HCT116 (cell line): ENCODE measurements at regions not wholly inside any gene's neighbourhood (a gene's known extent, or its start where the extent isn't known, plus 50 kb on each side); places are given as distances from the start of the nearest gene placed in this dataset.

Source experiments
- ATAC-seq: fragments of 200-7000 bp; cut with Tn5 transposase; 2 replicates; pipeline ENCODE4 v1.9.1; 2020; ENCODE audit warnings: mild to moderate bottlenecking, moderate library complexity
- BruUV-seq: library from RNA; stranded (reverse); fragments of 400-500 nt; replicated peaks from 2 replicates; lab custom pipeline; 2021; lab: Mats Ljungman, UMichigan
- CTCF ChIA-PET: fragments of 300-600 bp; sonication (Branson Sonifier 250); formaldehyde crosslinking; loops from one replicate; lab custom pipeline; 2021; ENCODE audit warnings: antibody characterized with exemption; lab: Charles Lee
- POLR2A ChIA-PET: fragments of 300-600, 350-600 bp; sonication (Branson Sonifier 250); formaldehyde crosslinking; loops from one replicate; lab custom pipeline; 2021; ENCODE audit warnings: antibody characterized with exemption; lab: Charles Lee
- RAD21 ChIA-PET, 2 experiments: fragments of 300-600 bp; sonication (Branson Sonifier 250); formaldehyde crosslinking; loops; one replicate each; lab custom pipeline; 2023; ENCODE audit warnings: low total read pairs in 2 of 2; ENCODE audit not compliant: uncharacterized antibody in 2 of 2, unreplicated experiment in 2 of 2, low non-redundant PET in 1 of 2; lab: Charles Lee
- DNase-seq: peaks from one replicate; pipeline ENCODE4 v3.0.0-alpha.2; 2010; ENCODE audit warnings: low read depth, low spot score
- H2AFZ ChIP-seq: fragments of 200-600 bp; shearing (Covaris generic), sonication (generic); 2 replicates; pipeline ENCODE4 v1.6.1; 2017; ENCODE audit warnings: low read depth, mixed run types, mixed read lengths, antibody characterized with exemption, low read length; ENCODE audit not compliant: poor library complexity, severe bottlenecking
- H3K27ac ChIP-seq: 2 replicates; pipeline ENCODE4 v1.5.1; 2012; ENCODE audit warnings: low read depth, low read length
- H3K27me3 ChIP-seq: fragments of 200-600 bp; sonication (generic); 2 replicates; pipeline ENCODE4 v1.6.1; 2016; ENCODE audit warnings: mixed run types, low read length, mixed read lengths; ENCODE audit not compliant: insufficient read depth
- H3K36me3 ChIP-seq, 2 experiments: fragments of 200-500 bp in 1 of 2; fragments of 200-600 bp in 1 of 2; sonication (Bioruptor generic) in 1 of 2; sonication (generic) in 1 of 2; 2 replicates each; pipeline versions ENCODE4 v1.5.1 to v1.6.1; 2014 to 2016; ENCODE audit warnings: low read length in 2 of 2, inconsistent platforms in 1 of 2, mixed read lengths in 1 of 2, mixed run types in 1 of 2; ENCODE audit not compliant: insufficient read depth in 2 of 2, control insufficient read depth in 1 of 2
- H3K4me1 ChIP-seq, 2 experiments: fragments of 200-600 bp in 1 of 2; sonication (generic) in 1 of 2; 2 replicates each; pipeline versions ENCODE4 v1.5.1 to v1.6.1; 2012 to 2017; ENCODE audit warnings: low read length in 2 of 2, inconsistent platforms in 1 of 2, mild to moderate bottlenecking in 1 of 2, mixed read lengths in 1 of 2, mixed run types in 1 of 2, moderate library complexity in 1 of 2; ENCODE audit not compliant: insufficient read depth in 2 of 2, control insufficient read depth in 1 of 2
- H3K4me2 ChIP-seq: fragments of 200-600 bp; sonication (generic); 2 replicates; pipeline ENCODE4 v1.6.1; 2017; ENCODE audit warnings: mixed run types, low read length, mixed read lengths
- H3K4me3 ChIP-seq, 2 experiments: fragments of 200-600 bp in 1 of 2; sonication (generic) in 1 of 2; replicated peaks in 1 of 2; 2 replicates each; pipeline ENCODE4 v1.5.1; 2011 to 2016; ENCODE audit warnings: low read length in 2 of 2, control low read depth in 1 of 2, low read depth in 1 of 2, mild to moderate bottlenecking in 1 of 2, mixed read lengths in 1 of 2, mixed run types in 1 of 2
- H3K79me2 ChIP-seq: fragments of 200-600 bp; sonication (generic); 2 replicates; pipeline ENCODE4 v1.6.1; 2017; ENCODE audit warnings: mild to moderate bottlenecking, mixed run types, low read length, moderate library complexity, mixed read lengths; ENCODE audit not compliant: insufficient read depth
- H3K9ac ChIP-seq: fragments of 200-600 bp; sonication (generic); 2 replicates; pipeline ENCODE4 v1.6.1; 2016; ENCODE audit warnings: low read length, mixed read lengths
- H3K9me2 ChIP-seq: fragments of 200-600 bp; sonication (generic), shearing (Covaris generic); 2 replicates; pipeline ENCODE4 v1.6.1; 2017; ENCODE audit warnings: mixed run types, mild to moderate bottlenecking, moderate library complexity; ENCODE audit not compliant: insufficient read depth
- H3K9me3 ChIP-seq, 2 experiments: fragments of 200-500 bp in 1 of 2; fragments of 200-600 bp in 1 of 2; sonication (Bioruptor generic) in 1 of 2; sonication (generic) in 1 of 2; 2 replicates each; pipeline ENCODE4 v1.6.1; 2014 to 2017; ENCODE audit warnings: low read length in 2 of 2, mixed read lengths in 2 of 2, inconsistent platforms in 1 of 2, low read depth in 1 of 2, mild to moderate bottlenecking in 1 of 2, mixed run types in 1 of 2, moderate library complexity in 1 of 2; ENCODE audit not compliant: control insufficient read depth in 1 of 2, insufficient read depth in 1 of 2
- H4K20me1 ChIP-seq: fragments of 200-600 bp; sonication (generic), shearing (Covaris generic); 2 replicates; pipeline ENCODE4 v1.6.1; 2017; ENCODE audit warnings: mixed run types, mild to moderate bottlenecking, moderate library complexity; ENCODE audit not compliant: insufficient read depth
- ATF3 ChIP-seq: IDR thresholded peaks from 2 replicates; pipeline ENCODE4 v1.6.1; 2012
- CBX3 ChIP-seq: IDR thresholded peaks from 2 replicates; pipeline ENCODE4 v1.6.1; 2012; ENCODE audit warnings: low read depth
- CEBPB ChIP-seq: IDR thresholded peaks from 2 replicates; pipeline ENCODE4 v1.6.1; 2012; ENCODE audit warnings: low read depth
- CTCF ChIP-seq, 3 experiments: fragments of 200-600 bp in 1 of 3; sonication (generic) in 1 of 3; IDR thresholded peaks in 2 of 3; conservative IDR thresholded peaks in 1 of 3; 2 replicates each; pipeline ENCODE4 v1.5.1; 2012 to 2017; ENCODE audit warnings: low read depth in 2 of 3, low read length in 2 of 3, antibody characterized with exemption in 1 of 3, borderline replicate concordance in 1 of 3, control low read depth in 1 of 3, mild to moderate bottlenecking in 1 of 3, mixed read lengths in 1 of 3, mixed run types in 1 of 3, moderate library complexity in 1 of 3; ENCODE audit not compliant: insufficient read depth in 1 of 3
- EGR1 ChIP-seq: IDR thresholded peaks from 2 replicates; pipeline ENCODE4 v1.6.1; 2012; ENCODE audit warnings: low read depth
- ELF1 ChIP-seq: IDR thresholded peaks from 2 replicates; pipeline ENCODE4 v1.6.1; 2012; ENCODE audit warnings: low read depth, borderline replicate concordance
- FOSL1 ChIP-seq: IDR thresholded peaks from 2 replicates; pipeline ENCODE4 v1.6.1; 2012; ENCODE audit warnings: low read depth
- JUND ChIP-seq: IDR thresholded peaks from 2 replicates; pipeline ENCODE4 v1.6.1; 2012
- MAX ChIP-seq: IDR thresholded peaks from 2 replicates; pipeline ENCODE4 v1.6.1; 2012
- POLR2A ChIP-seq: IDR thresholded peaks from 2 replicates; pipeline ENCODE4 v1.7.0; 2011; ENCODE audit warnings: borderline replicate concordance; ENCODE audit not compliant: insufficient read depth, insufficient read length; ENCODE audit errors: extremely low read depth
- POLR2AphosphoS5 ChIP-seq: IDR thresholded peaks from 2 replicates; pipeline ENCODE4 v1.6.1; 2011; ENCODE audit warnings: mild to moderate bottlenecking, low read depth, low read length, moderate library complexity
- SIN3A ChIP-seq: IDR thresholded peaks from 2 replicates; pipeline ENCODE4 v1.6.1; 2012; ENCODE audit warnings: low read depth
- SP1 ChIP-seq: IDR thresholded peaks from 2 replicates; pipeline ENCODE4 v1.6.1; 2012; ENCODE audit warnings: low read depth
- SRF ChIP-seq: IDR thresholded peaks from 2 replicates; pipeline ENCODE4 v1.6.1; 2012; ENCODE audit warnings: low read depth
- TCF7L2 ChIP-seq: IDR thresholded peaks from 2 replicates; pipeline ENCODE4 v1.7.0; 2011; ENCODE audit warnings: borderline replicate concordance, inconsistent platforms; ENCODE audit not compliant: insufficient read depth, insufficient read length; ENCODE audit errors: extremely low read depth
- YY1 ChIP-seq: IDR thresholded peaks from 2 replicates; pipeline ENCODE4 v1.6.1; 2011; ENCODE audit warnings: low read length, low read depth, moderate library complexity, mild to moderate bottlenecking; ENCODE audit not compliant: insufficient replicate concordance; ENCODE audit errors: extremely low read depth
- ZFX ChIP-seq: fragments of 450-650 bp; IDR thresholded peaks from 2 replicates; pipeline ENCODE4 v1.6.1; 2017
- ZNF274 ChIP-seq: fragments of 200-500 bp; sonication (Bioruptor generic); IDR thresholded peaks from 2 replicates; pipeline ENCODE4 v1.6.1; 2014; ENCODE audit warnings: mild to moderate bottlenecking, low read depth, low read length, inconsistent platforms
- intact Hi-C: fragments of 100-400 bp; cut with micrococcal nuclease; formaldehyde crosslinking; loops from 2 replicates; pipeline ENCODE4 v1.10.0; 2022
- TF ChIP-seq, protein P1 (sequence below): IDR thresholded peaks from 2 replicates; pipeline ENCODE4 v1.6.1; 2011; ENCODE audit warnings: mild to moderate bottlenecking, low read length, moderate library complexity; ENCODE audit not compliant: insufficient replicate concordance; ENCODE audit errors: extremely low read depth

- TF ChIP-seq, protein P1, sequence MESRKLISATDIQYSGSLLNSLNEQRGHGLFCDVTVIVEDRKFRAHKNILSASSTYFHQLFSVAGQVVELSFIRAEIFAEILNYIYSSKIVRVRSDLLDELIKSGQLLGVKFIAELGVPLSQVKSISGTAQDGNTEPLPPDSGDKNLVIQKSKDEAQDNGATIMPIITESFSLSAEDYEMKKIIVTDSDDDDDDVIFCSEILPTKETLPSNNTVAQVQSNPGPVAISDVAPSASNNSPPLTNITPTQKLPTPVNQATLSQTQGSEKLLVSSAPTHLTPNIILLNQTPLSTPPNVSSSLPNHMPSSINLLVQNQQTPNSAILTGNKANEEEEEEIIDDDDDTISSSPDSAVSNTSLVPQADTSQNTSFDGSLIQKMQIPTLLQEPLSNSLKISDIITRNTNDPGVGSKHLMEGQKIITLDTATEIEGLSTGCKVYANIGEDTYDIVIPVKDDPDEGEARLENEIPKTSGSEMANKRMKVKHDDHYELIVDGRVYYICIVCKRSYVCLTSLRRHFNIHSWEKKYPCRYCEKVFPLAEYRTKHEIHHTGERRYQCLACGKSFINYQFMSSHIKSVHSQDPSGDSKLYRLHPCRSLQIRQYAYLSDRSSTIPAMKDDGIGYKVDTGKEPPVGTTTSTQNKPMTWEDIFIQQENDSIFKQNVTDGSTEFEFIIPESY: no peak
- TF ChIP-seq FOSL1 (no peak), JUND (no peak), SP1 (no peak), POLR2A (no peak), MAX (no peak), YY1 (no peak), POLR2AphosphoS5 (no peak), CBX3 (no peak)
Observed at GRCh38 chrX:15942307-15942706, 87.7 kb upstream of the AP1S2 start (continued).

DNA sequence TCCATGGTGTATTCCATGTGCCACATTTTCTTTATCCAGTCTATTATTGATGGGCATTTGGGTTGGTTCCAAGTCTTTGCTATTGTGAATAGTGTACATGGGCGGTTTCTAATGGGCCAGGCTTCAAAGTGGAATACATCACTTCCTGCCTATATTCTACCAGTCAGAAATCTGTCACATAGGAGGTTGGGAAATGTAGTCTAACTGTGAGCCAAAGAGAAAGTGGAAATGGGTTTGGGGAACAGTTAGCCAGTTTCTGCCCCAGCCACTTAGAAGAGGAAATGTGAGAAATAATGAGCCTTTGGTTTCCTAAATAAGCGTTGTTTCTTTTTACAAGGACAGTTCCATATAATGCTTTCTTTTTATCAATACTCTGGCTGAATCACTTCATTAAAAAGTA, 85.1 kb upstream of the AP1S2 start:
- RAD21 ChIA-PET: no interaction called here
- CTCF ChIA-PET: no interaction called here
- no peak for TF ChIP-seq EGR1
- TF ChIP-seq YY1: no peak
- TF ChIP-seq ATF3: no peak
- no peak for TF ChIP-seq CEBPB
- TF ChIP-seq SRF: no peak
- TF ChIP-seq SIN3A: no peak
- TF ChIP-seq MAX: no peak
- no peak for TF ChIP-seq POLR2AphosphoS5
- no peak for TF ChIP-seq ELF1
- no peak for TF ChIP-seq CTCF (IDR thresholded peaks at IDR 0.05 in 2 of 3, conservative IDR thresholded peaks at IDR 0.05 in 1 of 3; ENCODE audit: borderline replicate concordance in 1 of 3, insufficient read depth in 1 of 3, low read depth in 2 of 3, low read length in 2 of 3)
- TF ChIP-seq ZNF274: no peak
- no peak for TF ChIP-seq TCF7L2
- no peak for TF ChIP-seq SP1
- TF ChIP-seq ZFX: no peak
- TF ChIP-seq POLR2A: no peak
- TF ChIP-seq CBX3: no peak
- no peak for TF ChIP-seq JUND

More for the DNA sequence above, 85.1 kb upstream of the AP1S2 start:
- no peak for ATAC-seq
- intact Hi-C loops: loop anchor here (10.0 kb wide), 1 partner anchor 495 kb away; no protein-coding TSS in a partner anchor
- H3K9ac ChIP-seq: no peak overlapping the region
- DNase-seq: no peak
- BruUV-seq: no TSS peak
- H3K9me3 ChIP-seq: no peaks in the 10 kb centered on the region
- H2AFZ ChIP-seq: no peak overlapping the region
- H3K4me1 ChIP-seq: no peaks in the 10 kb centered on the region
- no peak overlapping the region for H3K4me2 ChIP-seq
- H4K20me1 ChIP-seq: no peaks in the 10 kb centered on the region
- POLR2A ChIA-PET: no interaction called here
- H3K27me3 ChIP-seq: no peaks in the 10 kb centered on the region
- H3K9me2 ChIP-seq: no peaks in the 10 kb centered on the region
- no peak overlapping the region for H3K27ac ChIP-seq
- no peaks in the 10 kb centered on the region for H3K79me2 ChIP-seq
- H3K4me3 ChIP-seq: no peak overlapping the region
- H3K36me3 ChIP-seq: no peaks in the 10 kb centered on the region
